Activated naive CD4-positive, alpha-beta T cell treated with anti-CD3 and anti-CD28 coated beads, Interleukin-2, amount 50 U/mL, for 72 hours (primary cell): ENCODE measurements at regions not wholly inside any gene's neighbourhood (a gene's known extent, or its start where the extent isn't known, plus 50 kb on each side); places are given as distances from the start of the nearest gene placed in this dataset.

ENCODE experiments used
- ATAC-seq, 2 donors: fragments of 150-1000 bp; cut with Tn5 transposase; 2 replicates each; pipeline ENCODE4 v1.10.0; 2021; ENCODE audit warnings: mild to moderate bottlenecking in 2 of 2, moderate library complexity in 2 of 2
- DNase-seq, 2 donors: peaks; one replicate each; pipeline ENCODE4 v3.0.0; 2021 to 2022; ENCODE audit warnings: low spot score in 2 of 2
- H3K27ac Mint-ChIP-seq, 2 donors: one replicate each; pipeline ENCODE4 v1.8.0; 2022; ENCODE audit warnings: mild to moderate bottlenecking in 2 of 2, mixed read lengths in 2 of 2
- H3K36me3 Mint-ChIP-seq, 2 donors: one replicate each; pipeline ENCODE4 v1.8.0; 2022; ENCODE audit warnings: mixed read lengths in 2 of 2
- H3K9me3 Mint-ChIP-seq, 2 donors: one replicate each; pipeline ENCODE4 v1.8.0; 2022; ENCODE audit warnings: mixed read lengths in 2 of 2

- DNase-seq (no peak), ATAC-seq (no peak)
- Mint-ChIP-seq H3K36me3 (peaks cover 4 to 5% of the 10 kb centered on the region in 2 donors), H3K9me3 (peaks cover 12 to 26% of the 10 kb centered on the region in 2 donors), H3K27ac (no peak overlapping the region)
Measured at GRCh38 chr5:8923526-8923925, 622.3 kb downstream of the SEMA5A start.

GRCh38 chr5:8924054-8924793 is 621.7 kb downstream of the SEMA5A start:
- ATAC-seq (no peak), DNase-seq (no peak)
- Mint-ChIP-seq H3K9me3 (peaks cover 17 to 26% of the 10 kb centered on the region in 2 donors), H3K27ac (peak overlapping the region in 1 of 2 donors; percentile 33), H3K36me3 (peaks cover 4 to 5% of the 10 kb centered on the region in 2 donors)

- H3K9me3 Mint-ChIP-seq = peaks cover 12 to 37% of the 10 kb centered on the region in 2 donors
- H3K27ac Mint-ChIP-seq = no peak overlapping the region
- ATAC-seq (no peak), DNase-seq (no peak)
- peaks cover 0 to 4% of the 10 kb centered on the region in 2 donors for H3K36me3 Mint-ChIP-seq
Measured at GRCh38 chr5:8930021-8930420, 615.9 kb downstream of the SEMA5A start.

GRCh38 chr5:8934455-8934854 is 611.4 kb downstream of the SEMA5A start:
- no peak for ATAC-seq
- no peak overlapping the region for H3K27ac Mint-ChIP-seq
- no peak for DNase-seq
- peaks cover 20 to 43% of the 10 kb centered on the region in 2 donors for H3K9me3 Mint-ChIP-seq
- peaks cover 0 to 4% of the 10 kb centered on the region in 2 donors for H3K36me3 Mint-ChIP-seq

GRCh38 chr5:8940934-8941333 is 604.9 kb downstream of the SEMA5A start:
- no peak for ATAC-seq
- DNase-seq = no peak
- Mint-ChIP-seq H3K36me3 (peaks cover 0 to 13% of the 10 kb centered on the region in 2 donors), H3K9me3 (peaks cover 26 to 35% of the 10 kb centered on the region in 2 donors), H3K27ac (no peak overlapping the region)

GRCh38 chr5:8943301-8943700 is 602.6 kb downstream of the SEMA5A start:
- Mint-ChIP-seq H3K36me3 (peaks cover 0 to 9% of the 10 kb centered on the region in 2 donors), H3K9me3 (peaks cover 15 to 27% of the 10 kb centered on the region in 2 donors), H3K27ac (no peak overlapping the region)
- no peak for ATAC-seq
- no peak for DNase-seq

- DNase-seq = no peak
- Mint-ChIP-seq H3K27ac (no peak overlapping the region), H3K36me3 (peaks cover 0 to 9% of the 10 kb centered on the region in 2 donors), H3K9me3 (peaks cover 17 to 21% of the 10 kb centered on the region in 2 donors)
- no peak for ATAC-seq
Measured at GRCh38 chr5:8944005-8944404, 601.9 kb downstream of the SEMA5A start.

GRCh38 chr5:8945972-8946371 is 599.9 kb downstream of the SEMA5A start:
- ATAC-seq (no peak), DNase-seq (no peak)
- Mint-ChIP-seq H3K36me3 (no peaks in the 10 kb centered on the region), H3K9me3 (peaks cover 5 to 10% of the 10 kb centered on the region in 2 donors), H3K27ac (no peak overlapping the region)

GRCh38 chr5:8949908-8950307 is 596.0 kb downstream of the SEMA5A start:
- H3K9me3 Mint-ChIP-seq = peaks cover 10 to 17% of the 10 kb centered on the region in 2 donors
- ATAC-seq (no peak), DNase-seq (no peak)
- no peak overlapping the region for H3K27ac Mint-ChIP-seq
- H3K36me3 Mint-ChIP-seq = no peaks in the 10 kb centered on the region

GRCh38 chr5:8952147-8952546 is 593.7 kb downstream of the SEMA5A start:
- ATAC-seq = no peak
- Mint-ChIP-seq H3K9me3 (peaks cover 12 to 17% of the 10 kb centered on the region in 2 donors), H3K36me3 (no peaks in the 10 kb centered on the region), H3K27ac (no peak overlapping the region)
- no peak for DNase-seq

- Mint-ChIP-seq H3K9me3 (peaks cover 14 to 17% of the 10 kb centered on the region in 2 donors), H3K27ac (no peak overlapping the region), H3K36me3 (no peaks in the 10 kb centered on the region)
- ATAC-seq (no peak), DNase-seq (no peak)
Measured at GRCh38 chr5:8953016-8953415, 592.9 kb downstream of the SEMA5A start.

- no peaks in the 10 kb centered on the region for H3K36me3 Mint-ChIP-seq
- DNase-seq = no peak
- H3K27ac Mint-ChIP-seq = no peak overlapping the region
- H3K9me3 Mint-ChIP-seq = peaks cover 12 to 21% of the 10 kb centered on the region in 2 donors
- ATAC-seq = no peak
Measured at GRCh38 chr5:8953911-8954438, 591.9 kb downstream of the SEMA5A start.

GRCh38 chr5:8954801-8955200 is 591.1 kb downstream of the SEMA5A start:
- Mint-ChIP-seq H3K27ac (no peak overlapping the region), H3K9me3 (peaks cover 9 to 19% of the 10 kb centered on the region in 2 donors), H3K36me3 (no peaks in the 10 kb centered on the region)
- DNase-seq (no peak), ATAC-seq (no peak)

GRCh38 chr5:8956659-8957058 is 589.2 kb downstream of the SEMA5A start:
- H3K9me3 Mint-ChIP-seq = peaks cover 16 to 17% of the 10 kb centered on the region in 2 donors

GRCh38 chr5:8958602-8959001 is 587.3 kb downstream of the SEMA5A start:
- DNase-seq (no peak), ATAC-seq (no peak)
- Mint-ChIP-seq H3K9me3 (peaks cover 6 to 19% of the 10 kb centered on the region in 2 donors), H3K27ac (no peak overlapping the region), H3K36me3 (no peaks in the 10 kb centered on the region)

More at GRCh38 chr5:8956659-8957058, 589.2 kb downstream of the SEMA5A start:
- no peak for ATAC-seq
- DNase-seq = no peak
- no peak overlapping the region for H3K27ac Mint-ChIP-seq
- no peaks in the 10 kb centered on the region for H3K36me3 Mint-ChIP-seq

GRCh38 chr5:8961219-8961618 is 584.7 kb downstream of the SEMA5A start:
- Mint-ChIP-seq H3K9me3 (peaks cover 3 to 21% of the 10 kb centered on the region in 2 donors), H3K27ac (no peak overlapping the region), H3K36me3 (no peaks in the 10 kb centered on the region)
- DNase-seq = no peak
- ATAC-seq = no peak

GRCh38 chr5:8961956-8962355 is 583.9 kb downstream of the SEMA5A start:
- H3K9me3 Mint-ChIP-seq = peaks cover 9 to 25% of the 10 kb centered on the region in 2 donors
- H3K36me3 Mint-ChIP-seq = no peaks in the 10 kb centered on the region
- no peak overlapping the region for H3K27ac Mint-ChIP-seq
- DNase-seq = no peak
- no peak for ATAC-seq

GRCh38 chr5:8981016-8981415 is 564.9 kb downstream of the SEMA5A start:
- no peak overlapping the region for H3K27ac Mint-ChIP-seq
- H3K36me3 Mint-ChIP-seq = no peaks in the 10 kb centered on the region
- H3K9me3 Mint-ChIP-seq = peaks cover 6 to 12% of the 10 kb centered on the region in 2 donors
- ATAC-seq (no peak), DNase-seq (no peak)
